ENCODE measurements at regions not wholly inside any gene's neighbourhood (a gene's known extent, or its start where the extent isn't known, plus 50 kb on each side); places are given as distances from the start of the nearest gene placed in this dataset.
"Not testable (repeated sequence)": the region's sequence is repeated elsewhere in the genome, so short reads cannot be mapped to it uniquely, and the experiment has no call there.

DNA sequence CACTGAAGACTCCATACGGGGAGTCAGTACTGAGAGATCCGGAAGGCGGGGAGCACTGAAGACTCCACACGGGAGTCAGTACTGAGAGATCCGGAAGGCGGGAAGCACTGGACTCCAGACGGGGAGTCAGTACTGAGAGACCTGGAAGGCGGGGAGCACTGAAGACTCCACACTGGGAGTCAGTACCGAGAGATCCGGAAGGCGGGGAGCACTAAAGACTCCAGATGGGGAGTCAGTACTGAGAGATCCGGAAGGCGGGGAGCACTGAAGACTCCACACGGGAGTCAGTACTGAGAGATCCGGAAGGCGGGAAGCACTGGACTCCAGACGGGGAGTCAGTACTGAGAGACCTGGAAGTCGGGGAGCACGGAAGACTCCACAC is 77.2 kb downstream of the DLL1 start:
- DNase-seq (ENCODE audit: low read depth in 2 of 3, low spot score in 2 of 3): not testable (repeated sequence)

GRCh38 chr6:170212956-170213636 is 77.8 kb downstream of the DLL1 start:
- no peak for DNase-seq (ENCODE audit: low read depth in 2 of 3, low spot score in 2 of 3)

DNA sequence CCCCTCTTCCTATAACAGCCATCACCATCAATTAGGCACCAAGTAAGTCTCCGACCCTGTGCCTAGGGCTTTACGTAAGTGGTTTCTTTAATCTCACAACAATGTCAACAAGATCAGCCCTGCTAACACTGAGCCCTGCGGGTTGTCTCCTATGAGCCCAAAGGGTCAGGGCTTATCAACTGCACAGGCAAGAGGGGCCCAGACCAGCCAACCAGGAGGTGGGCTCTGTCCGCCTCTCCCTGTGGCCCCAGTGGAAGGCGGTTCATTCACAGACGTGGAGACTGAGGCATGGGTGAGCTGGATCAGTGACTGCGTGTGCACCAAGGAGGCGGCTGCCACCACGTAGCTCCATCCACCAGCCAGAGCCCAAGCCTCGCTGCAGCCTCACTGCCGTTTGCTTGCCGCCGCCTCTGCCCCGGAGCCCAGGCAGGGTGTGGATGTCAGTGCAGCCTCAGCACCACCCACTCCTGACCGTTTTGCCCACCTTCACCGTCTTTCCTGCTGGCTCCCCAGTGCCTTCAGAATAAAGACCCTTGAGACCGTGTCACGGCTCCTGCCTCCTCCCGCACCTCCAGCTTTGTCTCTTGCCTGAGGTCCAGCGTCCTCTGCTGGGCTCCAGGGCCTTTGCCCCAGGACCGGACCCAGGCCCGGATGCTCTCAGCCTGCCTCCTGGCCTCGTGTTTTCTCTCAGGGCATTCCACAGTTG is 78.7 kb downstream of the DLL1 start:
- no peak for DNase-seq (ENCODE audit: low read depth in 2 of 3, low spot score in 2 of 3)

DNA sequence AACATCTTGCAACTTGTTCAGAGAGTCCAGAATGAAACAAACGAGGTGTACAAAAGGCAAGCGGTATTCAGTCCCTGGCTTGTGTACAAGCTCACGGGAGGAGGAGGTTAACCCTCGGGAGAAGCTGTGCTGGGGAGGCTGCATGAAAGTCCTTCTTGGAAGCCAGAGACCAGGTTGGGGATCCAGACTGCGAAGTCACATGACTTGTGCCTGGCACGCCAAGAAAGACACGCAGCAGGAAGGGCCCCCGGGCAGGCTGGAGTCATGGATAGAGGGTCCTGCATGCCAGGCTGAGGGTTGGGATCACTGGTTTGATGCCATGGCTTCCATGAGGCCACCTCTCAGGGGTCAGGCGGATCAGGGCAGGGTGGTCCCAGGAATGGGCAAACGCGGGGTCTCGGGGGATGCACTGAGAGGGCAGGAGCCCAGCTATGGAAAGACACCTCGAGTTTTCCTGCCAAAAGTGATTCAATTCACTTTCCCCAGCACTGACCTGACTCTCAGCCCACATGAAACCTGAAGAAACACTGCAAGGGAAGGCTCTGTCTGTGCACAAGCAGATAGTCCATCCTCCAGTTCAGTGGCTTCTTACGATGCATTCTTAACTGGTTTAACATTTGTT is 79.4 kb downstream of the DLL1 start:
- no peak for DNase-seq (ENCODE audit: low read depth in 2 of 3, low spot score in 2 of 3)

- no peak for DNase-seq (ENCODE audit: low read depth in 2 of 3, low spot score in 2 of 3)
These were observed 80.1 kb downstream of the DLL1 start for GRCh38 chr6:170210651-170211403.

GRCh38 chr6:170210026-170210390 is 80.9 kb downstream of the DLL1 start:
- DNase-seq (ENCODE audit: low read depth in 2 of 3, low spot score in 2 of 3): no peak

GRCh38 chr6:170209354-170210025 is 81.4 kb downstream of the DLL1 start:
- no peak for DNase-seq (ENCODE audit: low read depth in 2 of 3, low spot score in 2 of 3)

DNA sequence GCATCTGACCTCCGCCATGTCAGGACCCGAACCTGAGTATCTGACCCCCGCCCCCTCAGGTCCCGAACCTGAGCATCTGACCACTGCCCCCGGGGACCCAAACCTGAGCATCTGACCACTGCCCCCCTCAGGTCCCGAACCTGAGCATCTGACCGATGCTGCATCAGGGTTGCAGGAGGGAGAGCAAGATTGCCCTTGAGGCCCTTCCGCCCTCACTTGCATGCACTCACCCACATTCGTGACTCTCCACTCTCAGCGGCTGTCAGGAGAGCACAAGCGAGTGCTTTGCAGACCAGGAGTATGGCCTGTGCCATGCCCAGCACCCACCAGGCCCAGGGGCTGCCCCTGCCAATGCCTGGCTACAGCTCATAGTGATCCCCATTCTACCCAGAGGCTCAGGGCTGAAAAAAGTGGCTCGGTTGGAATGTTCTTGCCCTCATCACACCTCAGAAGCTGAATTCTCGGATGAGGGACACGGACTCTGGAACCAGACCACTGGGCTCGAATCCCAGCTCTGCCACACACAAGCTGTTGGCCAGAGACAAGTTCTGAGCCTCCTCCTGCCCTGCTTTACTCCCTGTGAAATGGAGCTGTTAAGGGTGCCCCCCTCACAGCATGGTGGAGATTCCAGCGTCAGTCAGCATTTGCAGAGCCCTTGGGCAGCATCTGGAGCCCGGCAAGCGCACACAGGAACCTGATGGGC is 82.1 kb downstream of the DLL1 start:
- no peak for DNase-seq (ENCODE audit: low read depth in 2 of 3, low spot score in 2 of 3)

- DNase-seq (ENCODE audit: low read depth in 2 of 3, low spot score in 2 of 3): no peak
These were observed 82.7 kb downstream of the DLL1 start for GRCh38 chr6:170208182-170208601.

GRCh38 chr6:170207586-170208181 is 83.2 kb downstream of the DLL1 start:
- DNase-seq (ENCODE audit: low read depth in 2 of 3, low spot score in 2 of 3): no peak

DNA sequence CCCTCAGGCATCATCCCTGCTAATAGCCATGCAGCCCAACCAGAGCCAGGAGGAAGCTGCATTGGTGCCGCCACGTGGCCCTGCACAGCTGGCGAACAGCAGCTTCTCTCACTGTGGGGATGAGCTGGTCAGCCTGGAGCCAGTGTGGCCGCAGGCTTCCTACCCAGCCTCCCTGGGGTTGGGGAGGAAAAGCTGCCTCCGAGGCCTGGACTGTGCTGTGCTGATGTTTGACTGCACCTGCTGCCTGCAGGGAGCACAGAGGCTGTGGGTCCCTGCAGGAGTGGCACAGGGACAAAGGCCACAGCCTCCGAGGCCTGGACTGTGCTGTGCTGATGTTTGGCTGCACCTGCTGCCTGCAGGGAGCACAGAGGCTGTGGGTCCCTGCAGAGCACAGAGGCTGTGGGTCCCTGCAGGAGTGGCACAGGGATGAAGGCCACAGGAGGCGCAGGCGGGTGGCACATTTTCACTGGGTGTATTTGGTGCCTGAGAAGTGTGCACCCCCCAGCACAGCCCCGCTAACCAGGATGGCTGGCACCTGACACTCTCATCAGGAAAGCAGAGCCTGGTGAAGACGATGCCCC is 83.9 kb downstream of the DLL1 start:
- no peak for DNase-seq (ENCODE audit: low read depth in 2 of 3, low spot score in 2 of 3)

DNA sequence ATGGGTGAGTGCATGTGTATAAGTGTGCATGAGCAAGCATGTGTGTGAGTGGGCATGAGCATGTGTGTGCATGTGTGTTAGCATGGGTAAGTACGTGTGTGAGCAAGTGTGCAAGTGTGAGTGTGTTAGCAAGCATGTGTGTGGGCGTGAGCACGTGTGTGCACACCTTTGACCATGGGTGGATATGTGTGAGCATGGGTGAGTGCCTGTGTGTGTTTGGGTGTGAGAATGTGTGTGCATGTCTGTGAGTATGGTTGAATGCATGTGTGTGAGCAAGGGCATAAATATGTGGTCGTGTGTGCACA is 84.6 kb downstream of the DLL1 start:
- DNase-seq (ENCODE audit: low read depth in 2 of 3, low spot score in 2 of 3): no peak

DNA sequence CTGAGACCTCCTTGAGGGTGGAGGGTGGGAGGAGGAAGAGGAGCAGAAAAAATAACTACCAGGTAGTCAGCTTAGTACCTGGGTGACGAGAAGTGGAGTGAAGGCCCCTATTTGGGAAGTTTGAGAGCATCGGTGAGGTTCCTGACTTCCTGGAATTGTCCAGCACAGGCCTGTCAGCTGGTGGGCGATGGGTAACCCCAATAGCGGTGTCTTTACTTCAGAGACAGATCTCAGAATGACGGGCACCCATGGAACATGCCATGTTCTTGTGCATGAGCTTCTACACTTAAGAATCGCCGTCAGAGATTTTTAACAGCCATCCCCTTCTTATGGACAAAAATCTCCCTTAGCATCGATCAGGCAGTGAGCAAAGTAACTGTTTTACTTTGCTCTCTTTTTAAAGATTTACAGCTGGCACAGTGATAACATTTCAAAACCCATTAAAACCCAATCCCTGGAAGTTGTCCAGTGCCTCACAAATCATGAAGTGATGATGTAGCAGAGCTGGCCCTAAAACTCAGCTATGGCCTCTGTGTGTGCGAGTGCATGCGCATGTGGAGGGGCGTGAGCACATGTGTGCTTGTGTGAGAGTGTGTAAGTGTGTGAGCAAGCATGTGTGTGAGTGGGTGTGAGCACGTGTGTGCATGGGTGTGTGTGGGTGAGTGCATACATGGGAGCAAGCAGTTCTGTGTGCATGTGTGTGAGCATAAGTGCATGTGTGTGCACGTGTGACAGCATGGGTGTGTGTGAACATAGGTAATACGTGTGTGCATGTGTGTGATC is 85.2 kb downstream of the DLL1 start:
- no peak for DNase-seq (ENCODE audit: low read depth in 2 of 3, low spot score in 2 of 3)

- no peak for DNase-seq (ENCODE audit: low read depth in 2 of 3, low spot score in 2 of 3)
These were observed 85.8 kb downstream of the DLL1 start for GRCh38 chr6:170205126-170205525.

DNA sequence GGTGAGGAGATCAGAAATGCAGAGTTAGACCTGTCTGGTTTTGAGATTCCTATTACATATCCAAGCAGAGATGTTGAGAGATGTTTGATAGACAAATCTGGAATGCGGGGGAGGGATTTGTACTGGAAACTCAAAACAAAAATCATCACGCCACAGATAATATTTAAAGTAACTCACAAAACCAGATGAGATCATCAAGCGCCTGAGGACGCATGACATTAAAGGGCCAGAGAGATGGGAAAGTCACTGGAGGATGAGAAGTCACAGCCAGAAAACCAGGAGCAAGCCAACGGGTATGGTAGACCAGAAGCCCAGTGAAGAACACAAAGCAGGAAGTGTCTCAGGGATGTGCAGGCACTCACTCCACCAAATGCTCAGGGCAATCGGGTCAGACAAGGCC is 87.7 kb downstream of the DLL1 start:
- DNase-seq (ENCODE audit: low read depth in 2 of 3, low spot score in 2 of 3): no peak

DNA sequence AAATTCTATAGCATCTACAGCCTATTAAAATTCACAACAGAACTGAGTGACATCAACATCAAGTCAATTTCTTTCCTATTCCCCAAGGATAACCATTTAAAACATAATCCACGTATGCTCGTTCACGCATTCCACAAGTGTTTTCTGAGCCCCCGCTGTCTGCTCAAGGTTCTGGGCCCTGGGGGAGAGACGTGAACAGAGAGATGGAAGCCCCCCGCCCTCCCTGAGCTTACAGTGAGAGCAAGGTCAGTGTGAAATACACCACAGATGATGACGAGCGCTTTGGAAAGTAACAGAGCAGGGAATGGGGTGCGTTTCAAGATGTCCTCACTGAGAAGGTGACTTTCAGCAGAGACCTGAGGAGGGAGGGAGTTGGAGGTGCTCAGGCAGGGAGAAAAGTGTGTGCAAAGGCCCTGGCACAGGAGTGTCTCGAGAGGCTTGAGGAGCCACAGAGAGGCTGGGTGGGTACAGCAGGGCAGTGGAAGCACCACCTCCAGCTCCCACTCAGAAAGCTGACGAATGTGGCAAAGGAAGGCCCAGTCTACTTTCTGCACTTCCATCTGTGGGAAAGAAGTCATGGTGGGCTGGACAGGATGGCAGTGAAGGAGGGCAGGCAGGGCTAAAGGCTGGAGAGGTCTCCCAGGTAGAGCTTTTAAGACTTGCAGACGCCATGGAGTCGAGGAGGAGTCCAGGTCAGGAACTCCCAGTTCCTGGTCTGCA is 88.3 kb downstream of the DLL1 start:
- no peak for DNase-seq (ENCODE audit: low read depth in 2 of 3, low spot score in 2 of 3)

DNA sequence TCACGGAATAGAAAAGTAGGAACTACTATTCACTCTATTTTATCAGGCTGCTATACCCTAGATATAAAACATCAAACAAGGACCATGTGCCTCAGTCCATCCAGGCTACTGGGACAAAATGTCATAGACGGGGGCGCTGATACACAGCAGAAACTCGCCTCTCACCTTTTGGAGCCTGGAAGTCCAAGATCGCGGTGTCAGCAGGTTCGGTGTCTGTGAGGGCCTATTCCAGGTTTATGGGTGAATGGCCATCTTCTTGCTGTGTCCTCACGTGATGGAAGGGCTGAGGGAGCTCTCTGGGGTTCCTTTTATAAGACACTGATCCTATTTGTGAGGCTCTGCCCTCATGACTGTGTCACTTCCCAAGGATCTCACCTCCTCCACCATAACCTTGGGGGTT is 89.5 kb downstream of the DLL1 start:
- no peak for DNase-seq (ENCODE audit: low read depth in 2 of 3, low spot score in 2 of 3)

DNA sequence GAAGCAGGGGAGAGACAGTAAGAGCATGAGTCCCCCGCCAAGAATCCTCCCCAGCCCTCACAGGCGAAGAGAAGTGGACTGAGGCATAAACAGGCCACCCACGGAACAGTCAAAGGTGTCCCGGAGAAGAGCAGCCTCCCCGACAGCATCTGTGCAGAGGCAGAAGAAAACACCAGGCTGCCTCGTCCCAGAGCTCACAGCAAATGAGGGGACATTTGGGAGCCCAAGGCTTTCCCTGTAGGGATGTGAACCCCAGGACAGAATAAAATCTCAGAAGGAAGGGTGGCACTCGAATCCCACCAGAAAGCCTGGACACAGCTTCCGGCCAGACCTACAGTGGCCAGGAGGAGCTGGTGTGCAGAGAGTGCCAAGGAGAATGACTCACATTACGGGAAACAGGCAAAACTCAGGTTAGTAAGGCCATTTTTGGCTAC is 90.4 kb downstream of the DLL1 start:
- DNase-seq (ENCODE audit: low read depth in 2 of 3, low spot score in 2 of 3): no peak

- no peak for DNase-seq (ENCODE audit: low read depth in 2 of 3, low spot score in 2 of 3)
These were observed 91.2 kb downstream of the DLL1 start for GRCh38 chr6:170199716-170200115.
